ENCODE measurements at regions not wholly inside any gene's neighbourhood (a gene's known extent, or its start where the extent isn't known, plus 50 kb on each side); places are given as distances from the start of the nearest gene placed in this dataset.

GRCh38 chr7:136677471-136678365, 190.7 kb upstream of the CHRM2 start:
- TF ChIP-seq CTCF (IDR thresholded peaks at IDR 0.05; ENCODE audit: partially characterized antibody, unreplicated experiment), result no peak
- H3K9me3 Mint-ChIP-seq (ENCODE audit: unreplicated experiment), result peaks cover 4% of the 10 kb centered on the region
- no peak overlapping the region for H3K27ac Mint-ChIP-seq (ENCODE audit: unreplicated experiment)
- H3K4me1 Mint-ChIP-seq (ENCODE audit: low read depth, unreplicated experiment), result no peaks in the 10 kb centered on the region
- DNase-seq, result no peak
- H3K27me3 Mint-ChIP-seq (ENCODE audit: unreplicated experiment), result no peaks in the 10 kb centered on the region
- no peak overlapping the region for H3K4me3 Mint-ChIP-seq (ENCODE audit: unreplicated experiment)
- H3K36me3 Mint-ChIP-seq (ENCODE audit: unreplicated experiment), result peaks cover 2% of the 10 kb centered on the region

GRCh38 chr7:136667584-136667983, 200.9 kb upstream of the CHRM2 start:
- Mint-ChIP-seq H3K27me3 (ENCODE audit: unreplicated experiment) (peaks cover 1% of the 10 kb centered on the region), H3K4me1 (ENCODE audit: low read depth, unreplicated experiment) (no peaks in the 10 kb centered on the region)
- TF ChIP-seq CTCF (IDR thresholded peaks at IDR 0.05; ENCODE audit: partially characterized antibody, unreplicated experiment), result no peak

GRCh38 chr7:136665878-136666509, 202.5 kb upstream of the CHRM2 start:
- Mint-ChIP-seq H3K36me3 (ENCODE audit: unreplicated experiment) (no peaks in the 10 kb centered on the region), H3K4me1 (ENCODE audit: low read depth, unreplicated experiment) (no peaks in the 10 kb centered on the region), H3K9me3 (ENCODE audit: unreplicated experiment) (no peaks in the 10 kb centered on the region), H3K4me3 (ENCODE audit: unreplicated experiment) (no peak overlapping the region), H3K27ac (ENCODE audit: unreplicated experiment) (no peak overlapping the region), H3K27me3 (ENCODE audit: unreplicated experiment) (no peaks in the 10 kb centered on the region)
- TF ChIP-seq CTCF (IDR thresholded peaks at IDR 0.05; ENCODE audit: partially characterized antibody, unreplicated experiment), result no peak
- DNase-seq, result no peak

More at GRCh38 chr7:136667584-136667983, 200.9 kb upstream of the CHRM2 start:
- H3K9me3 Mint-ChIP-seq (ENCODE audit: unreplicated experiment), result peaks cover 6% of the 10 kb centered on the region
- H3K36me3 Mint-ChIP-seq (ENCODE audit: unreplicated experiment), result peaks cover 11% of the 10 kb centered on the region
- H3K4me3 Mint-ChIP-seq (ENCODE audit: unreplicated experiment), result no peak overlapping the region
- DNase-seq, result no peak
- H3K27ac Mint-ChIP-seq (ENCODE audit: unreplicated experiment), result no peak overlapping the region

GRCh38 chr7:136664537-136664936, 203.9 kb upstream of the CHRM2 start:
- Mint-ChIP-seq H3K36me3 (ENCODE audit: unreplicated experiment) (no peaks in the 10 kb centered on the region), H3K9me3 (ENCODE audit: unreplicated experiment) (no peaks in the 10 kb centered on the region), H3K4me3 (ENCODE audit: unreplicated experiment) (no peak overlapping the region)

More at GRCh38 chr7:136664537-136664936, 203.9 kb upstream of the CHRM2 start:
- DNase-seq, result no peak
- Mint-ChIP-seq H3K4me1 (ENCODE audit: low read depth, unreplicated experiment) (no peaks in the 10 kb centered on the region), H3K27ac (ENCODE audit: unreplicated experiment) (no peak overlapping the region), H3K27me3 (ENCODE audit: unreplicated experiment) (no peaks in the 10 kb centered on the region)
- no peak for TF ChIP-seq CTCF (IDR thresholded peaks at IDR 0.05; ENCODE audit: partially characterized antibody, unreplicated experiment)

Data from glutamatergic neuron (in vitro differentiated cells).